GM21367 (cell line): ENCODE measurements at regions not wholly inside any gene's neighbourhood (a gene's known extent, or its start where the extent isn't known, plus 50 kb on each side); places are given as distances from the start of the nearest gene placed in this dataset.

Experiments used
- ATAC-seq: cut with Tn5 transposase; IDR thresholded peaks from one replicate; pipeline ENCODE4 v1.9.1; 2021; ENCODE audit not compliant: unreplicated experiment

GRCh38 chr13:67642657-67643056 is 412.5 kb upstream of the PCDH9 start:
- ATAC-seq, result no peak

DNA sequence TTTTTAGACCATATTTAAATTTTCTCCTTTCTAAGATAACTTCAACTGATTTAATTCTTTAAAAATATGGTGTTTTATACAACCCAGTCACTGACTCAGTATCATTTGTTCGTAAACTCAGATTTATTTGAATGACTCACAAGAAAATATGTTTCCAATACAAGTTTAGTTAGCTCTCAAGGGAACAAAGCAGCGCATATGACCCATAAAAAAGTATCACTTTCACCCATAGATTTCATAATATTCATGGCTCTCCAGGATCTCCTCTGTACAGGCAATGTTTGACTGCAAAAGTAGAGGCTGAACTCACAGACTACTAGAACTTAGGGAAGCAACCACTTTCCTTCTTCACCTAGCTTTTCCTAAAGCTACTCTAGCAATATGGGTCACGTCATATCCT is 405.6 kb upstream of the PCDH9 start:
- ATAC-seq, result no peak

DNA sequence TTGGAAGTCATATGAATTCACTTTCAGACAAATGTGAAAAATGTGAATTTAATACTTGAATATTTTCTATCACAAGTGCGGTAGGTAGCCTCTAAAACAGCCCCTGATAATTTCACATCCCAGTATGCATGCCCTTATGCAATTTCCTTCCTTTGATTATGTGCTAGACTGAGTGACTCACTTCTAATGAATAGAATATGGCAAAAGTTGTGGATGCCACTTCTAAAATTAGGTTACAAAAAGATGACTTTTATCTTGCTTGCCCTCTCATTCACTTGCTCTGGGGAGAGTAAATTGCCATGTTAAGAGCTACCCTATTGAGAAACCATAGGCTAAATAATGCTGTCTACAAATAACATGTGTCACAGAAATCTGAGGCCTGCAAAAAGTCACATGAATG is 402.5 kb upstream of the PCDH9 start:
- ATAC-seq, result no peak

DNA sequence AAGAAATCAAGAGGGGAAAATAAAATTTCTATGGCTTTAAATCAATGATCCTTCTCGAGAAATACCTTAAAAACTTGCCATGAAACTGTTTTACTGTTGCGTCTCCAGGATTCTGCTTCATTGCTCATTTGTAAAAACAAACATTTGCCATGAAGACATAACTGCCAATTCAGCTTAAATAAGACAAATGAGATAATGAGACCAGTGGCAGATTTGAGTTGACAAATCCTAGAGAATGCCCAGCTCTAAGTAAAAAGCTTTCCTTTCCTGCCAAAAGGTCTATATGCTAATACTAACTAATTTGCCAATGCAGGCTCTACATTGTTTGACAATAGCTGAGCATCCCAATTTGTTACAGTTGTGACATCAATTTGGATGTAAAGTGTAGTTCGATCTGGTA is 400.5 kb upstream of the PCDH9 start:
- ATAC-seq, result no peak

DNA sequence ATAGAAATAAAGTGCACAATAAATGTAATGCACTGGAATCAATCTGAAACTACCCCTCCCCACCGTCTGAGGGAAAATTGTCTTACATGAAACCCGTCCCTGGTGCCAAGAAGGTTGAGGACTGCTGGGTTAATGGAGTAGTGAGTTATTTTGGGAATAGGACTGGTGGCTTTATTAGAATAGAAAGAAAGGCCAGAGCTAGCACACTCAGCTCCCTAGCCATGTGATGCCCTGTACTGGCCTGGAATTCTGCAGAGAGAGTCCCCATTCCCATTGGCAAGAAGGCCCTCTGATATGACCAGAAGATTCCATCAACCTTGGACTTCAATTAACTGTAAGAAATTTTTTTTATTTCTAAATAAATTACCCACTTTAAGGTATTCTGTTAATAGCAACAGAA is 393.5 kb upstream of the PCDH9 start:
- ATAC-seq, result no peak

- no peak for ATAC-seq
Observed at GRCh38 chr13:67620665-67621064, 390.5 kb upstream of the PCDH9 start.

DNA sequence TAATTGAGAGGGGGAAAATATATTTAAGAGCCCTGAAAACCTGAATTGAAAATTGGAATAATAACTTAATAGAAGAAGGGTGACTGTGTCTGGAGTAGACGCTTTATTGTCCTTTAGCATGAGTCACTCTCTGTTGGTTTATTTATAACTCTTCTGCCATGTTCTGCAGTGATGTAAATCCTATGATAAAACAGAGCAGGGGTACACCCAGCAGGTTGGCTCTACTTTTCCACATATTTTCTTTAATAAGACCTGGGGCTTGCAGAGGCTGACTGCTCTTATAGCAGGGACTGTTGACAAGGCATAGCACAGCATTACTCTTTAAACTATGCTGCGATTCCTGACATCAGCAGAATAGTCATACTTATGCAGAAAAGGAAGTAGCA is 389.9 kb upstream of the PCDH9 start:
- ATAC-seq, result no peak

DNA sequence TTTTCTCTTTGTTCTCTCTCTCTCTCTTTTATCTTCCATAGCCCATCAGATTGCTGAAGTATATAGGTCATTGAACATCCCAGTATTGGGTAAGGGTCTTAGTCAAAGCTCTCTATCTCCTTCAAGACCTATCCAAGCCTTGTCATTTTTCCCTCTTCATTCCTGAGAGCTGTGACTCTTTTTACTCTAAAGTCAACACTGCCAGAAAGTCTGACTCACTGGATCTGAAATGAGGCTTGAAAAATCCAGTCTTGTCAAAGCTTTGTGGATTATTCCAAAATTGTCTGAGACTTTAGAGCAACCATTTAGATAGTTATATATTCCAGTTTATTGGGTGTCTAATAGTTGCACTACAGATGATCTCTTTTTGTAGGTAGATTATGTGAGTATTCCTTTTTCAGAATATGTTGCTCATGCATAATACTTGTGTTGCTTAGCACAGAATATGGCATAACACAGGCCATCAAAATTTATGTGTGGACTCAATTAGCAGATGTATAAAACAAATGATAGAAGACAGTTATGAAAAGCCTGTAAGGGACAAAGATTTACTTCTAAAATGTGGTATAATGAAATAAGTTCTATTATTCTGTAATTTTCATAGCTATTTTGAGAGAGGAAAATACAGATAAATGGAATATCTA is 389.3 kb upstream of the PCDH9 start:
- ATAC-seq, result no peak

DNA sequence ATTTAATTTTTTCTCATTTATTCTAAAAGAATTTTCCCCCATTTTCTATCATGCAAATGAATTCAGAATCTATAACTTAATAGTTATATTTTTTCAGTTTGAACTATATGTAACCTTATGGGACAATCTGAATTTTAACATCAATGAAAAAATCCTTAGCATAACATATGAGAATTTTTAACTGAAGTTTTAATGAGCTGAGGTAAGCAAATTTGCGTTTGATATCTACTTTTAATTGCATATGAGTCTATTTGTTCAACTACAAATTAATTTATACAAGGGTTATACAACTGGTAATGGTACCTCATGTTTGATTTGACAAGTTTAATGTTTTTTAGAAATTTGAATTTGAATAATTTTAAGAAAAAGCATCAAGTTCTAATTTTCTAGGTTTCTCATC is 384.4 kb upstream of the PCDH9 start:
- ATAC-seq, result no peak

DNA sequence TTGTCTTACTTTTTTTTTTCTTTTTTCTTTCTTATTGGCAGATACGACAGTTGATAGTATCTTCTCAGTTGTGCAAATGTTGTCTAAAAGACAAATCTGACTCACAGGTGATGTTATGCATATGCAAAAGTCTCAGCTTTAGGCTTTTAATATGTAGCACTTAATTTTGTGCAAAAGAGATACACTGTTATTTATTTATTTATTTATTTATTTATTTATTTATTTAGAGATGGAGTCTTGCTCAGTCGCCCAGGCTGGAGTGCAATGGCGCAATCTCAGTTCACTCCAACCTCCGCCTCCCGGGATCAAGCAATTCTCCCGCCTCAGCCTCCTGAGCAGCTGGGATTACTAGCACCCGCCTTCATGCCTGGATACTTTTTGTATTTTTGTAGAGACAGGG is 383.9 kb upstream of the PCDH9 start:
- no peak for ATAC-seq

- ATAC-seq, result no peak
Observed at GRCh38 chr13:67588607-67589006, 358.5 kb upstream of the PCDH9 start.

GRCh38 chr13:67577361-67577760 is 347.2 kb upstream of the PCDH9 start:
- ATAC-seq, result no peak

DNA sequence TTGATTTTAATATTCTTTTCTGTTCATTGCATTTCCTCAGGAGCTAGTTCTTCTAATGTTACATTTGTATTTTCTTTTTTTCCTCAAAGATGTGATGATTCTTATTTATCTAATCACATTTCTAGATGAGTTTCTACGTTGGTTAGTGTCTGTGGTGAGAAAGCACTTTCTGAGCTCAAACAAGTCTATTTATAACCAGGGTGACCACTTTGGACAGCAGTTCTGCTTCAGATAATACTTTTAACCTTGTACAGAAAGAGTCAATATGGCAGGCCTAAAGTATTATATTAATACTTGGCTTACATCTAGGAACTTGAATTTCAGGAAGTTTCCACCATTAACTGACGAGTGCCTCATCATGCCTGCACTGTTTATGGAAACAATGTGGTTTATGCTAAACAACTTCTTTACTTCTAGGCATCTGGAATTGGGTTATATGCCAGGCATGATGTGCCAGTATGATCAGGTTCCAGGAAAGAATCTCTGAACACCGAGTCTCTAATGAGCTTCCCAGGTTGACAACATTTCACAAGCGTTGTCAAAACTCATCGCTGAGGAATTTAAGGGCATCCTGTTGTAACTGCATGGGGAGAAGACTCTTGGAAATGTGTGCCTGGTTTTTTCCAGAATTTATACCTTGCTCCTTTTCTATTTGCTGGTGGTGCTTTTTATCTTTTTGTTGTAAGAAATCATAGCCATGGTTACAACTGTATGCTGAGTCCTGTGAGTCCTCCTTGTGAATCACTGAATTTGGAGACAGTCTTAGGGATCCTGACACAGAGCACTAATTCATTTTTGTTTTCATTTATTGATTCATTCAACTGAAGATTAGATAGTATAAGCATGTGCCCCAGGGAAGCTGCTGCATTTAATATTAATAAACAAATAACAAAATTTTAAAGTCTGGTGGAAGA is 344.4 kb upstream of the PCDH9 start:
- no peak for ATAC-seq

DNA sequence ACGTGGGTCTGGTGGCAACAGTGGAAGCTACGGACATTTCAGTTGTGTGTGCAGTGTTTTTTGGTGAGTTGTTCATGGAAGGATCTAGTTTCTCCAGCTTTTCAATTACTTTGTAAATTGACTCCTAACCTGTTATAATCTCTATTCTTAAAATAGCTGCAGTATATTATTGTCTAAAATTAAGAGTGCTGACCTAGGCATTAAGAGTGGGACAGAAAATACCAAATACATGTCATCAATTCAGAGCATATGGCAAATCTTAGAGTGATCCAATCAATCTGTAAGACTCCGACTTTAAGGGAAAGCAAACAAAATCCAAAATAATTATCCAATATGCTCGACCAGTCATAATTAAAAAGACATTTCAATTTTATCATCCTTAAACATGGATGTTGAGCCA is 338.1 kb upstream of the PCDH9 start:
- no peak for ATAC-seq

DNA sequence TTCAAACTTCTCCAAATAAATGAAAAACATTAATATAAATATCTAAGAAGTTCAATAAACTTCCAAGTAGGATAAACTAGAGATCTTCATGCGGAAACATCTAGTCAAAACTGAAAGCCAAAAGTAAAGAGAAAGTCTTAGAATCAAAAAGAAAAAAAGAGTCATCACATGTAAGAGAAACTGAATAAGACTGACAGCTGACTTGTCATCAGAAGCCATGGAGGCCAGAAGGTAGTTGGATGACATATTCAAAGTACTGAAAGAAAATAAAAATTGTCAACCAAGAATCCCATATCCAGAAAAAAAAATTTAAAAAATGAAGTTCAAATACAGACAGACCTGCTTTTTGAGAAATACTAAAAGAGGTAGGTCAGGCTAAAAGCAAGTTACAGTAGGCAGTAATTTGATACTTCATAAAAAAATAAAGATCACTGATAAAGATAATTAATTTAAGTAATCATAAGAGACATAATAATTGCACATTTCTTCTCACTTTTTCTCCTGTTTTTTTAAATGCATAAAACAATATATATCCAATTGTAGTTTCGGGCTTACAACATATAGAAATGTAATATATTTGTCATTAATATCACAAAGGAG is 327.6 kb upstream of the PCDH9 start:
- ATAC-seq, result no peak

DNA sequence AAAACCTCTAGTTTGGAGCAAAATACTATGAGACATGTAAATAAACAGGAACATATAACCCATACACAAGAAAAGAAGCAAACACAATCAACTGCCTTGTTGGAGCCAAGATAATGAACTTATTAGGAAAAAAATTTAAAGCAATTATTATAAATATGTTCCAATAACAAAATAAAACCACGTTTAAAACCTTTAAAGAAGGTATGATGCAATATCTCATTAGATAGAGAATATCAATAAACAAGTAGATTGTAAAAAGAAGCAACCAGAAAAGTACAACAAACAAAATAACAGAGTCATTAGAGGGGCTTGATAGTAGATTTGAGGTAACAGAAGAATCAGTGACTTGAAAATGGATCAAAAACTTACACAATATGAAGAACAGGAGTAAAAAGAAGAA is 327.0 kb upstream of the PCDH9 start:
- no peak for ATAC-seq

- ATAC-seq, result no peak
Observed at GRCh38 chr13:67554746-67555452, 324.8 kb upstream of the PCDH9 start.

DNA sequence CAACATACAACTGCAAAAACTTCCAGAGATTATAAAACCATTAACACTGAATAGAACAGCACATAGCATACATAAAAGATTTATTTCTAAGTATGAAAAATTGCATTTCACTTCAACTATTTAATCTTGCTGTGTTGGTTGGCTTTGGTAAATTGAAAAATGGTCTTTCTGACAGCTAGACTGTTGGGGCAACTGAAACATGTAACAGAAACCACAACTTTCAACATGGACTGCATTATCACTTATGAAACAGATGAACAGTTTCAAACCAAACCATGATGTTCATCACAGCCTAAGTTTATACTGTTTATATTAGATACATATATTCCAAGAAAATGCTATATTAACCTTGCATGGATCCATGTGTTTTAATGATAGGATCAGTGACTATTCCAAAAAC is 324.1 kb upstream of the PCDH9 start:
- ATAC-seq, result no peak

GRCh38 chr13:67549331-67549730 is 319.2 kb upstream of the PCDH9 start:
- no peak for ATAC-seq

DNA sequence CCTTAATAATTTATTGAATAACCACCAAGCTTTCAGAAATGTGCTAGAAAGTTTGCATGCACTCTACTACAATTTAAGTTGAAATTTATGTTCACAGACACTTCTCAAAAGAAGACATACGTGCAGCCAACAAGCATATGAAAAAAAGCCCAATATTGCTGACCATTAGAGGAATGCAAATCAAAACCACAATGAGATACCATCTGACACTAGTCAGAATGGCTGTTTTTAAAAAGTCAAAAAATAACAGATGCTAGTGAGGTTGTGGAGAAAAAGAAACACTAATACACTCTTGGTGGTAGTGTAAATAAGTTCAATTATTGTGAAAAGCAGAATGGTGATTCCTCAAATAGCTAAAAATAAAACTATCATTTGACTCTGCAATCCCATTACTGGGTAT is 308.8 kb upstream of the PCDH9 start:
- ATAC-seq, result no peak

DNA sequence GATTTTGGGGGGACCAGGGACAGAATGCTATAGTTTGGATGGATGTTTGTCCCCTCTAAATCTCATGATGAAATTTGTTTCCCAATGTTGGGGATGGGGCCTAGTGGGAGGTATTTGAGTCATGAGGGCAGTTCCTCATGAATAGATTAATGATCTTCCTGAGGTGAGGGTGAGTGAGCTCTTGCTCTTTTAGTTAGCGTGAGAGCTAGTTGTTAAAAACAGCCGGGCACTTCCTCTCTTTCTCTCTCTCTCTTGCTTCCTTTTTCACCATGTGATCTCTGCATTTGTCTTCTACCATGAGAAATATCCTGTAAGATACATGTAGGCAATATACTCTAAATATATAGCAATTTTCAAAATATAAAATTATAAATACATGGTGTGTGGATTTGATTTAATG is 290.8 kb upstream of the PCDH9 start:
- no peak for ATAC-seq

DNA sequence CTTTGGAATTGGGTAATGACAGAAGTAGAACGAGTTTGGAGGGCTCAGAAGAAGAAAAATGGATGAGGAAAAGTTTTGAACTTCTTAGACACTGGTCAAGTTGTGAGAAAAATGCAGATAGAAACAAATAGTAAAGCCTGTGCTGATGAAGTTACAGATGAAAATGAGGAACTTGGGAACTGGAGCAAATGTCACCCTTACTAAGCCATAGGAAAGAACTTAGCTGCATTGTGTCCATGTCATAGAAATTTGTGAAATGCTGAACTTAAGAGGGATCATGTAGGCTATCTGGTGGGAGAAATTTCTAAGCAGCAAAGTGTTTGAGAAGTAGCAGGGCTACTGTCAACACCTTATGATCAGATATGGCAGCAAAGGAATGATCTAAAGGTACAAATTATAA is 289.2 kb upstream of the PCDH9 start:
- ATAC-seq, result no peak
